ENCODE measurements at regions not wholly inside any gene's neighbourhood (a gene's known extent, or its start where the extent isn't known, plus 50 kb on each side); places are given as distances from the start of the nearest gene placed in this dataset.

DNA sequence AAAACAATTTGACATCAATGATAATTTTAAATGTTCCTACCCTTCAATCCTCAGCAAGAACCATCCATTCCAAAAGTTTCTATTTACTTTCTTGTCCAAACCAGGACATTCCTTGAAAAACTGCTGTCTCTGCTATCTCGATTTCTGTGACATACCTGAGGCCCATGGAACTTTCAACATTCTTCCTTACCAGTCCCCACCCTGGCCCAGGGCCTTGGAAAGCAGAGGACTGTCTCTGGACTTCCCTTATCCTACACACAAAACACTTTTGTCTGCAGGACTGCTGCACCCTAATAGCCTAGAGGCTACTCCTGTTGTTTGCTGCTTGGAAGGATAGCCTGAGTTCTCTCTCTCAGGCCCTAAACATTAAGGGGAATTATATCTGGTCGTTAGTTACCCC lies 151.8 kb upstream of the DHRS4 start:
- Mint-ChIP-seq H3K27me3 (ENCODE audit: low read depth) (peaks cover 2% of the 10 kb centered on the region; the same call in 1 of the 2 replicates), H3K36me3 (ENCODE audit: insufficient read depth in 1 of 3, low read depth in 3 of 3) (peaks cover 0 to 16% (median 0%) of the 10 kb centered on the region in 3 experiments; a peak in 3 of 7 replicates), H3K27ac (no peak overlapping the region), H3K4me3 (no peak overlapping the region), H3K9me3 (peaks cover 16 to 90% of the 10 kb centered on the region in 2 experiments), H3K4me1 (no peaks in the 10 kb centered on the region)
- no CpG with 5 or more reads among the region's 2 CpGs for WGBS (ENCODE audit: extremely low coverage, insufficient read length, low lambda C conversion rate)
- no peak overlapping the region for H3K4ac ChIP-seq (ENCODE audit: low read depth, low read length)
- H3K27me3 ChIP-seq (ENCODE audit: insufficient read depth, low read length): no peaks in the 10 kb centered on the region
- H4K8ac ChIP-seq (replicated peaks; ENCODE audit: insufficient read length, low read depth, low read length): no peak overlapping the region
- no peak overlapping the region for H3K9ac ChIP-seq (ENCODE audit: extremely low read depth, insufficient read length, low read length)
- H2BK15ac ChIP-seq (ENCODE audit: low read depth, low read length): no peak overlapping the region
- H3K56ac ChIP-seq (ENCODE audit: insufficient read length, low read depth, low read length): no peak overlapping the region
- no peak overlapping the region for H2AK5ac ChIP-seq (ENCODE audit: insufficient read length, low read length)
- no peak overlapping the region for H3K27ac ChIP-seq (ENCODE audit: insufficient read length, low read depth, low read length)
- H3K23me2 ChIP-seq (ENCODE audit: insufficient read length, low read depth, low read length, poor library complexity, severe bottlenecking): no peaks in the 10 kb centered on the region
- no peak for DNase-seq
- H3K79me1 ChIP-seq (ENCODE audit: insufficient read depth, low read depth, low read length, poor library complexity, severe bottlenecking): no peaks in the 10 kb centered on the region
- H3T11ph ChIP-seq (ENCODE audit: low read length): no peak overlapping the region
- H2BK12ac ChIP-seq (ENCODE audit: insufficient read length, low read depth, low read length): no peak overlapping the region
- H3K4me2 ChIP-seq (ENCODE audit: insufficient read depth, insufficient read length, low read length): no peak overlapping the region
- H2AFZ ChIP-seq (ENCODE audit: low read length): no peak overlapping the region
- H4K20me1 ChIP-seq (ENCODE audit: control insufficient read depth, insufficient read depth, insufficient read length): no peaks in the 10 kb centered on the region
- no peak overlapping the region for H4K5ac ChIP-seq (ENCODE audit: insufficient read length, low read depth, low read length)
- no peaks in the 10 kb centered on the region for H3K79me2 ChIP-seq (ENCODE audit: insufficient read depth, low read length)
- H2BK5ac ChIP-seq (ENCODE audit: insufficient read length, low read length): no peak overlapping the region
- H3K14ac ChIP-seq (ENCODE audit: insufficient read depth, low read length): no peak overlapping the region
- peaks cover 32% of the 10 kb centered on the region for H3K9me3 ChIP-seq (ENCODE audit: control insufficient read depth, low read depth, low read length)
- no peak for TF ChIP-seq CTCF (conservative IDR thresholded peaks at IDR 0.05)
- no peak overlapping the region for H3K23ac ChIP-seq (ENCODE audit: insufficient read length, low read depth, low read length)
- H2BK120ac ChIP-seq (ENCODE audit: low read depth, low read length, poor library complexity, severe bottlenecking): no peak overlapping the region
- no peaks in the 10 kb centered on the region for H3K4me1 ChIP-seq (ENCODE audit: insufficient read depth, low read length)
- H3K18ac ChIP-seq (ENCODE audit: insufficient read length, low read depth, low read length): no peak overlapping the region
- no peak overlapping the region for H2BK20ac ChIP-seq (ENCODE audit: low read depth, low read length, poor library complexity, severe bottlenecking)
- H4K91ac ChIP-seq (ENCODE audit: insufficient read length, low read depth, low read length): no peak overlapping the region
